ENCODE measurements at regions not wholly inside any gene's neighbourhood (a gene's known extent, or its start where the extent isn't known, plus 50 kb on each side); places are given as distances from the start of the nearest gene placed in this dataset.

DNA sequence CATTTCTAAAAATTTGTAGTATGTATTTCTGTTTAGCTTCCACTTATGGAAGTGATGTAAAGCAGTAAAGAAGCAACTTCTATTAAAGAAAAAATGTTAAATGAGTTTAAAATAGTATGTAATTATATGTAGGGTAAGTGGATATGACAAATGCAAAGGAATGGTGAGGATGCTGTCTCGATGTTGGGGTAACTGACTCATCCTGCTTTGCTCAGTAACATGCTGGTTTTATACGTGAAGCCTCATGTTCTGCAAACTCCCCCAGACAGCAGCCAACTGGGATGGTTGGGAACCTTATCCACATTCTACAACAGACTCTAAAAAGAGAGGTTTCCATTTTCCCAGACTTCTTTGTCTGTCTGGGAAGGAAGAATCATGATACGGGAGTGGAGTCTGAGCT is 1006.4 kb upstream of the TMEM132C start:
- TF ChIP-seq, protein P1, sequence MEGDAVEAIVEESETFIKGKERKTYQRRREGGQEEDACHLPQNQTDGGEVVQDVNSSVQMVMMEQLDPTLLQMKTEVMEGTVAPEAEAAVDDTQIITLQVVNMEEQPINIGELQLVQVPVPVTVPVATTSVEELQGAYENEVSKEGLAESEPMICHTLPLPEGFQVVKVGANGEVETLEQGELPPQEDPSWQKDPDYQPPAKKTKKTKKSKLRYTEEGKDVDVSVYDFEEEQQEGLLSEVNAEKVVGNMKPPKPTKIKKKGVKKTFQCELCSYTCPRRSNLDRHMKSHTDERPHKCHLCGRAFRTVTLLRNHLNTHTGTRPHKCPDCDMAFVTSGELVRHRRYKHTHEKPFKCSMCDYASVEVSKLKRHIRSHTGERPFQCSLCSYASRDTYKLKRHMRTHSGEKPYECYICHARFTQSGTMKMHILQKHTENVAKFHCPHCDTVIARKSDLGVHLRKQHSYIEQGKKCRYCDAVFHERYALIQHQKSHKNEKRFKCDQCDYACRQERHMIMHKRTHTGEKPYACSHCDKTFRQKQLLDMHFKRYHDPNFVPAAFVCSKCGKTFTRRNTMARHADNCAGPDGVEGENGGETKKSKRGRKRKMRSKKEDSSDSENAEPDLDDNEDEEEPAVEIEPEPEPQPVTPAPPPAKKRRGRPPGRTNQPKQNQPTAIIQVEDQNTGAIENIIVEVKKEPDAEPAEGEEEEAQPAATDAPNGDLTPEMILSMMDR (IDR thresholded peaks at IDR 0.05; ENCODE audit: insufficient read depth, low read length, poor library complexity, severe bottlenecking) = no peak
- TF ChIP-seq EZH2phosphoT487 (conservative IDR thresholded peaks at IDR 0.05; ENCODE audit: low read length) = no peak
